NCI-H748 treated with DMSO at 0.1 percent for 48 hours (cell line): ENCODE measurements at regions not wholly inside any gene's neighbourhood (a gene's known extent, or its start where the extent isn't known, plus 50 kb on each side); places are given as distances from the start of the nearest gene placed in this dataset.
"Not testable (repeated sequence)": the region's sequence is repeated elsewhere in the genome, so short reads cannot be mapped to it uniquely, and the experiment has no call there.

ENCODE experiments used
- DNase-seq: peaks from one replicate; lab custom pipeline; 2025; lab: John Stamatoyannopoulos, UW

- no peak for DNase-seq
Measured at GRCh38 chr12:60195483-60195882, 599.7 kb downstream of the SLC16A7 start.

GRCh38 chr12:60196366-60196765 lies 600.5 kb downstream of the SLC16A7 start:
- DNase-seq = no peak

GRCh38 chr12:60197589-60197988 lies 601.8 kb downstream of the SLC16A7 start:
- DNase-seq = no peak

- no peak for DNase-seq
Measured at GRCh38 chr12:60201891-60202290, 606.1 kb downstream of the SLC16A7 start.

GRCh38 chr12:60205500-60205899 lies 609.7 kb downstream of the SLC16A7 start:
- DNase-seq = no peak

GRCh38 chr12:60209521-60209920 lies 613.7 kb downstream of the SLC16A7 start:
- DNase-seq = no peak

DNA sequence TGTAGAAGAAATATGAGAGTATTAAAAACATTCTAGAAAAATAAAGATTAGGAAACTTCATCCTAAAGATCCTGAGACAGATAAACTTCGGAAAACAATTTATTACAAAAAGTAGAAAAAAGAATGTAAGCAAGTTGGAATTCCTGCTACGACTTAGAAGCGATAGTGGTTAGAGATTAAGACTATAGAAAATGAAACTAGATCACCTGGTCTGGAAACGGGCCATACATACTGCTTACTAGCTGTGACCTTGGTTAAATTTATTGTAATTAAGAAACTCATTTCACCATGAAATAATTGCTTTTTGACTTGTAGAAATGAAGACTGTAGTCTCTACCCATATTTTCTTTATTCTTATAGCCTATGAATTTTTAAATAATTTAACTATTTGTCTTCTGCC lies 614.1 kb downstream of the SLC16A7 start:
- DNase-seq = no peak

DNA sequence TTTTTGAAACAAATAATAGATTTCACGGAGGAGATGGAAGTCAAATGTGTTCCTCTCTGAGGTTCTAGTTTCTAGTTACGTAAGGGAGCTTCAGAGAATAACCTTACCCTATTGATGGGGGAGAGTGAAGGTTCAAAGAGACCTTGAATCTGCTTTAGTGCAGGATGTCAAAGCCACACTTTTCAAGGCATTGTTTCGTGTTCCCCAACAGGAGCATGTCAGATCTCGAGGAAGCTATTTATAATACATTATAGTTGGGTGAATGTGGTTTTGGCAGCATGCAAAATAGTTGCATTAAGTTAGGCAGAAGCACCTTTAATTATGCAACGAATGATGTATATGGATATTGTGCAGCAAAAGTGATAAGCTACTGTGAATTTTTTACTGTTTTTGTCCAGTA lies 614.9 kb downstream of the SLC16A7 start:
- DNase-seq = no peak

DNA sequence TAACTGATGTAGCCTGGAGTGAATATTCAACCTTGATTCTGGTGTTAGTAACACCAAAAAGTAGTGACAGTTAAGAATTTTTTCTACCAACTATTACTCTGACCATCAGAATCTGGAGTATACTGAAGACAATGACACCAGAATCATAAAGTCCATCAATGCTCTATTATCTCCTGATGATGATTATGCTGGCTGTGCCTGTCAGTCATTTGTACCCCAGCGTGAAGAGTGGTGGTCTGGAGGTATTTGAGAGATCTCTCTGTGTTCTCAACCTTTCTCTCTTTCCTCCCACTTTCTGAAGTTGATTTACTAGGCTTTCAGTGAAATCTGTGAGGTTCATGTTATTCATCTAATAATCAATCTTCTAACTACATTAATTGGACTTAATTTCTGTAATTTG lies 615.4 kb downstream of the SLC16A7 start:
- DNase-seq = no peak

DNA sequence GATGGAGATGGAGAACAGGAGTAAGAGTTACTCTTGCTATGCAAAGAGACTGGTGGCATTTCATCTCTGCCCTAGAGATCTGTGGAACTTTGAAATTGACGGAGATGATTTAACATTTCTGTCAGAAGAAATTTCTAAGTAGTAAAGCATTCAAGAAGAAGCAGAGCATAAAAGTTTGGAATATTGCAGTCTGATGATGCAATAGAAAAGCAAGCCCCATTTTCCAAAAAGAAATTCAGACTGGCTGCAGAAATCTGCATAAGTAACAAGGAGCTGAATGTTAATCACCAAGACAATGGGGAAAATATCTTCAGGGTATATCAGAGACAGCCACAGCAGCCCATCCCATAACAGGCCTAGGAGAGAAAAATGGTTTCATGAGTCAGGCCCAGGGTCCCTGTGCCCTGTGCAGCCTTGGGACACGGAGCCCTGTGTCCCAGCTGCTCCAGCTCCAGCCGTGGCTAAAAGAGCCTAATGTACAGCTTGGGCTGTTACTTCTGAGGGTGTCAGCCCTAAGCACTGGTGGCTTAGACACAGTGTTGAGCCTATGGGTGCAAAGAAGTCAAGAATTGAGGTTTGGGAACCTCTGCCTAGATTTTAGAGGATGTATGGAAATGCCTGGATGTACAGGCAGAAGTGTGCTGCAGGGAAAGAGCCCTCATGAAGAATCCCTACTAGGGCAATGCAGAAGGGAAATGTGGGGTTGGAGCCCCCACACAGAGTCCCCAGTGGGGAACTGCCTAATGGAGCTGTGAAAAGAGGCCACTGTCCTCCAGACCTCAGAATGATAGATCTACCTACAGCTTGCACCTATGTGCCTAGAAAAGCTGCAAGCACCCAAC lies 616.6 kb downstream of the SLC16A7 start:
- no peak for DNase-seq

- not testable (repeated sequence) for DNase-seq
Measured at GRCh38 chr12:60213272-60213671, 617.4 kb downstream of the SLC16A7 start.

DNA sequence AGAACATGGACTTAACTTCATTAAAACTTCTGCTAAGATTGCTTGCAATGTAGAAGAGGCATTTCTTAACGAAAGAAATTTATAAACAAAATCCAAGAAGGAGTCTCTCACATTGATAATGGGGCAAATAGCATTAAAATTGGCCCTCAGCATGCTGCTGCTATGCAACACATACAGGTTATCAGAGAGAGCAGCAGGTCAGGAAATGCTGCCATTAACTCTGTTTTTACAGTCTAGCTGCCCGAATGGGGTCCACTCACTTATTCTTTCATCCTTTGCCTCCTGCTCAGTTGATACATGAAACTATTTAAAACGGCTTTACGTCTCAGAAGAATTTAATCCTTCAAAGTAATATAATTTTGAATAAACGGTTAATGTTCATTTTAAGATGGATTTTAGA lies 620.4 kb downstream of the SLC16A7 start:
- DNase-seq = no peak

GRCh38 chr12:60223242-60223641 lies 627.4 kb downstream of the SLC16A7 start:
- DNase-seq = no peak

GRCh38 chr12:60225216-60226000 lies 629.6 kb downstream of the SLC16A7 start:
- no peak for DNase-seq

DNA sequence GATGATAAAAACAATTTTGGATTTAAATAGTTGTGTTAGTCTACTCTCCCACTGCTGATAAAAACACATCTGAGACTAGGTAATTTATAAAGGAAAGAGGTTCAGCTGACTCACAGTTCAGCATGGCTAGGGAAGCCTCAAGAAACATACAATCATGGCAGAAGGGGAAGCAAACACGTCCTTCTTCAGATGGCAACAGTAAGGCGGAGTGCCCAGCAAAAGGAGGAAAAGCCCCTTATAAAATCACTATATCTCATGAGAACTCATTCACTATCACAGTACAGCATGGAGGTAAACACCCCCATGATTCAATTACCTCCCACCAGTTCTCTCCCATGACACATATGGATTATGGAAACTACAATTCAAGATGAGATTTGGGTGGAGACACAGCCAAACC lies 632.1 kb downstream of the SLC16A7 start:
- DNase-seq = no peak

DNA sequence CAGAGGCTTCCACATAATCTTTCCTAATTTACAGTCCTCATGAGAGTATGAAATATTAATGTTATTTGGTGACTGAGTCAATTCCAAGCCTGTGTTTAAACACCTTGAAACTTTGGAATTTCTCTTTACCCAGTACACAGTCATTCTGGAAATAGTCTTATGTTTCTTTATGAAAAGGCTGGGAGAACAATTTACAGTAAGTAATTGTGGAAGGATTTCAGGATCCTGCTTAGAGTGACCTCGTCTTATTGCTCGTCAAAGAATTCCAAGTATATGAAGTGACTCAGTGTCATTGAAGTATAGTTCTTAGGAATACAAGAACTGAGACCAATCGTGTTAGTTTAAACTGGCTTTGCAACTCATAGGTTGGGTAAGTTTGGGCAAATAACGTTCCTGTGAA lies 634.2 kb downstream of the SLC16A7 start:
- DNase-seq = no peak

DNA sequence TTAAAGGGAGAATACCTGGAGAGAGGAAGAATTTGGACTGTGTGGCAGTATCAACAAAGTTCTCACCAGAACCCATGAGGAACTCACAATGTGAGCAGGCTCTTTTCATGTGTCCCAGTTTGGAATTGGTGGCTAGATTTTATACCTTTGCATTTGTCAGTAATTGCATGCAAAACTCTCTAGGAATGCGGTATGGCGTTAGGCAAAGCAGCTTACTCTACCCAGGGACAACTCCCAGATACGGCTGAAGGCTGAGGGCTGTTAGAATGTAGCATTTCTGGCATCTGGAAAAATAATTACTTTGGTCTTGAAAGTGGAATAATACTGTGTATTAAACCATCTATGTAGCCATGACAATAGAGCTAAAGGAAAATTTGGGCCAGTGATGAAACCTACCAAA lies 635.5 kb downstream of the SLC16A7 start:
- no peak for DNase-seq

GRCh38 chr12:60231976-60232907 lies 636.4 kb downstream of the SLC16A7 start:
- no peak for DNase-seq

DNA sequence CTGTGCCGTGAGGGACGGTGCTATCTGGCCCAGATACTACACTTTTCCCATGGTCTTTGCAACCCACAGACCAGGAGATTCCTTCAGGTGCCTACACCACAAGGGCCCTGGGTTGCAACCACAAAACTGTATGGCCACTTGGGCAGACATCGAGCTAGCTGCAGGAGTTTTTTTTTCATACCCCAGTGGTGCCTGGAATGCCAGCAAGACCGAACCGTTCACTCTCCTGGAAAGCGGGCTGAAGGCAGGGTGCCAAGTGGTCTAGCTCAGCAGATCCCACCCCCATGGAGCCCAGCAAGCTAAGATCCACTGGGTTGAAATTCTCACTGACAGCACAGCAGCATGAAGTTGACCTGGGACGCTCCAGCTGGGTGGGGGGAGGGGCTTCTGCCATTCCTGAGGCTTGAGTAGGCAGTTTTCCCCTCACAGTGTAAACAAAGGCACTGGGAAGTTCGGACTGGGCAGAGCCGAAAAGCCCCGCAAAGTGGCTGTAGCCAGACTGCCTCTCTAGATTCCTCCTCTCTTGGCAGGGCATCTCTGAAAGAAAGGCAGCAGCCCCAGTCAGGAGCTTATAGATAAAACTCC lies 638.9 kb downstream of the SLC16A7 start:
- DNase-seq = not testable (repeated sequence)

- no peak for DNase-seq
Measured at GRCh38 chr12:60235261-60235660, 639.4 kb downstream of the SLC16A7 start.

DNA sequence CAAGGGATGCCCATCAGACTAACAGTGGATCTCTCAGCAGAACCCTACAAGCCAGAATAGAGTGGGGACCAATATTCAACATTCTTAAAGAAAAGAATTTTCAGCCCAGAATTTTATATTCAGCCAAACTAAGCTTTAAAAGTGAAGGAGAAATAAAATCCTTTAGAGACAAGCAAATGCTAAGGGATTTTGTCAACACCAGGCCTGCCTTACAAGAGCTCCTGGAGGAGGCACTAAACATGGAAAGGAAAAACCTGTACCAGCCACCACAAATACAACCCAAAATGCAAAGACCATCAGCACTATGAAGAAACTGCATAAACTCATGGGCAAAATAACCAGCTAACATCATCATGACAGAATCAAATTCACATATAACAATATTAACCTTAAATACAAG lies 640.6 kb downstream of the SLC16A7 start:
- not testable (repeated sequence) for DNase-seq

GRCh38 chr12:60240891-60241290 lies 645.1 kb downstream of the SLC16A7 start:
- DNase-seq = no peak
